ENCODE measurements at regions not wholly inside any gene's neighbourhood (a gene's known extent, or its start where the extent isn't known, plus 50 kb on each side); places are given as distances from the start of the nearest gene placed in this dataset.

DNA sequence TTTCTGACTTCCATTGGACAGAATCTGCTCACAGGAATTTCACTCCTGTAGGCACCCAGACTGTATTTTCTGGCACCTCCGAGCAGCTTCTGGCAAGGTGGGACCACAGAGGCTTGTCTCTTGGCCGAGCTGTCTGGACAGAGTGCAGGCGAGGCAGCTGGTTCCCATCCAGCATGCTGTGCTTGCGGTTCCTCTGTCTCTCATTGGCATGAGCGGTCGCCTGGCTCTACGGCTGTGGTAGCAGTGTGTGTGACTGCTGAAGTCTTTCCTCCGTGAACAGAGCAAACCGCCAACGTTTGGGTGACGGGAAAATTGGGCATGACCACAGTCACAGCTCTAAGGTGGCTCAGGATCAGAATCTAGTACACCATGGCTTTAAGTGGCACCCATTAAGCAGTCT lies 411.7 kb upstream of the NETO1 start:
- no peaks in the 10 kb centered on the region for H3K9me3 ChIP-seq (ENCODE audit: control insufficient read depth, insufficient read depth, low read length)
- H3K27ac ChIP-seq (ENCODE audit: low read length) = no peak overlapping the region
- no peaks in the 10 kb centered on the region for H3K36me3 ChIP-seq (ENCODE audit: control insufficient read depth, insufficient read depth, low read length)
- no CpG with 5 or more reads among the region's 11 CpGs for WGBS (ENCODE audit: insufficient coverage, insufficient read length)
- no peak overlapping the region for H3K4me3 ChIP-seq (ENCODE audit: low read length)
- no peak for DNase-seq (ENCODE audit: low read depth, low spot score)
- no peaks in the 10 kb centered on the region for H3K27me3 ChIP-seq (ENCODE audit: control insufficient read depth, insufficient read depth, low read length)
- no peaks in the 10 kb centered on the region for H3K4me1 ChIP-seq (ENCODE audit: control insufficient read depth, insufficient read depth, low read length)

DNA sequence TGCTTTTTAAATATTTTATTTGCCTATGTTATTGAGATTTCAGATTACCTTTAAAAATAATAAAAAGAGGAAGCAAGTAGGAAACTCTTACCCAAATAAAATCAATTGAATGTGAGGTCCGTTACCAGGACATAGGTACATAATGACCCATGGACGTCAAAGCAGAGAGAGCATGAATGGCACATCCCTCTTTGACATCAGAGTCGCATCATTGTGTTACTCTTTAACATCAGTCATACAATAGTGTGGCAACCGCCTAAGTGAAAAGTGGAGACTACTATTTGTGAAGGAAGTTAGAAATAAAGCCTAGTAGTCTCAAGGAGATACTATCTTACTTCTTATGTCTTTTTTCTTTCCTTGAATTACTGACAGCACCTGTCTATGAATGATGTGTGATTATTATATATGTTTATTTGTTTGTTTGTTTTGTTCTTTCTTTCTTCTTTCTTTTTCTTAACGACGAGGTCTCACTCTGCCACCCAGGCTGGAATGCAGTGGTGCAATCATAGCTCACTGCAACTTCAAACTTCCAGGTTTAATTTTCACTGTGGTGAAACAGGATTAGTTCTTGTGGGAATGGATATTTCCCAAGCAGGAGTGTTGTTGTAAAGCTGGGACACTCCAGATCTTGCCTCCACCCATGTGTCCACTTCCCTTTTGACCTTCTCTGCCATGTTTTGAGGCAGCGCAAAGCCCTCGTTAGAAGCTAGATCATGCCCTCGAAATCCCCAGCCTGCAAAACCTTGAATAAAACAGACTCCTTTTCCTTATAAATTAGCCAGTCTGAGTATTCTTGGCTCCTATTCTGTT lies 407.2 kb upstream of the NETO1 start:
- no peaks in the 10 kb centered on the region for H3K9me3 ChIP-seq (ENCODE audit: control insufficient read depth, insufficient read depth, low read length)
- no peak overlapping the region for H3K27ac ChIP-seq (ENCODE audit: low read length)
- no peaks in the 10 kb centered on the region for H3K36me3 ChIP-seq (ENCODE audit: control insufficient read depth, insufficient read depth, low read length)
- no peak for DNase-seq (ENCODE audit: low read depth, low spot score)
- no peaks in the 10 kb centered on the region for H3K4me1 ChIP-seq (ENCODE audit: control insufficient read depth, insufficient read depth, low read length)
- H3K27me3 ChIP-seq (ENCODE audit: control insufficient read depth, insufficient read depth, low read length) = no peaks in the 10 kb centered on the region
- H3K4me3 ChIP-seq (ENCODE audit: low read length) = no peak overlapping the region
- no CpG with 5 or more reads among the region's 9 CpGs for WGBS (ENCODE audit: insufficient coverage, insufficient read length)

- Histone ChIP-seq H3K4me1 (ENCODE audit: control insufficient read depth, insufficient read depth, low read length) (no peaks in the 10 kb centered on the region), H3K27ac (ENCODE audit: low read length) (no peak overlapping the region), H3K36me3 (ENCODE audit: control insufficient read depth, insufficient read depth, low read length) (no peaks in the 10 kb centered on the region), H3K27me3 (ENCODE audit: control insufficient read depth, insufficient read depth, low read length) (no peaks in the 10 kb centered on the region), H3K9me3 (ENCODE audit: control insufficient read depth, insufficient read depth, low read length) (no peaks in the 10 kb centered on the region), H3K4me3 (ENCODE audit: low read length) (no peak overlapping the region)
- DNase-seq (ENCODE audit: low read depth, low spot score) = no peak
- no CpG with 5 or more reads among the region's 10 CpGs for WGBS (ENCODE audit: insufficient coverage, insufficient read length)
Measured at GRCh38 chr18:73270920-73271634, 403.3 kb upstream of the NETO1 start.

DNA sequence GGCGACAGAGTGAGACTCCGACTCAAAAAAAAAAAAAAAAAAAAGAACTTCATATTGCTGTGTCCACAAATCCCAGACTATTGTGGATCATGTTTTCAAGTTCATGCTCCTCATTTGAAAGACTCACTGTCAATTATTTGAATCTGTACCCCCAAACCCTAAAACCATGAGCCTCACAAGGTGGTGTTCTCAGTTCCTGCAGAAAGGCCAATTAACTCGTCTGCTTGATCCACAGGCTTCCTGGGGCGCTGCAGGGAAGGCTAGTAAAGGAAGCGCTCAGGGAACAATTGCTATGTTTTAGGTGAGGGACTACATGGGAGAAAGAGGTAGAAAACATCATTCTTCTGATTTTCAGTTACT lies 396.8 kb upstream of the NETO1 start:
- no peak overlapping the region for H3K27ac ChIP-seq (ENCODE audit: low read length)
- no peaks in the 10 kb centered on the region for H3K36me3 ChIP-seq (ENCODE audit: control insufficient read depth, insufficient read depth, low read length)
- H3K4me1 ChIP-seq (ENCODE audit: control insufficient read depth, insufficient read depth, low read length) = no peaks in the 10 kb centered on the region
- no peak for DNase-seq (ENCODE audit: low read depth, low spot score)
- no peaks in the 10 kb centered on the region for H3K27me3 ChIP-seq (ENCODE audit: control insufficient read depth, insufficient read depth, low read length)
- WGBS (ENCODE audit: insufficient coverage, insufficient read length) = no CpG with 5 or more reads among the region's 5 CpGs
- H3K9me3 ChIP-seq (ENCODE audit: control insufficient read depth, insufficient read depth, low read length) = no peaks in the 10 kb centered on the region
- H3K4me3 ChIP-seq (ENCODE audit: low read length) = no peak overlapping the region

DNA sequence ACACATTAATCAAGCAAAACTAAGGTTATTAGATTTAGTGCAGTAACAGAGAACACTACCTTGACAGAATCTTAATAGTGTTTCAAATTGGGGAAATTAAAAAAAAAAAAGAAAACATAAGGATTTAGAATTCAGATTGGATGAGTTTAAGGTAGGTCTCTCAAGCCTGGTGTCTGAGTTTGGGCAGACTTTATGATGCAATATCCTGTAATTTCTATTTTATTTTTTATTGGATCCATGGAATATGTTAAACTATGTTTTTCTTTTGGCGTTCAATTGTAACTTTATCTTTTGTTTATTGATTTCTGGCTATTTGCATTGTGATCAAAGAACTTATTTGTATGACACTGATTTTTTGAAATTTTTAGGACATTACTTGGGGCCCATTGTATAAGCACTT lies 394.1 kb upstream of the NETO1 start:
- WGBS (ENCODE audit: insufficient coverage, insufficient read length) = no CpG with 5 or more reads among the region's 1 CpG
- no peaks in the 10 kb centered on the region for H3K27me3 ChIP-seq (ENCODE audit: control insufficient read depth, insufficient read depth, low read length)
- H3K4me3 ChIP-seq (ENCODE audit: low read length) = no peak overlapping the region
- DNase-seq (ENCODE audit: low read depth, low spot score) = no peak
- H3K9me3 ChIP-seq (ENCODE audit: control insufficient read depth, insufficient read depth, low read length) = no peaks in the 10 kb centered on the region
- H3K4me1 ChIP-seq (ENCODE audit: control insufficient read depth, insufficient read depth, low read length) = no peaks in the 10 kb centered on the region
- no peak overlapping the region for H3K27ac ChIP-seq (ENCODE audit: low read length)
- H3K36me3 ChIP-seq (ENCODE audit: control insufficient read depth, insufficient read depth, low read length) = no peaks in the 10 kb centered on the region

- Histone ChIP-seq H3K27me3 (ENCODE audit: control insufficient read depth, insufficient read depth, low read length) (no peaks in the 10 kb centered on the region), H3K4me3 (ENCODE audit: low read length) (no peak overlapping the region), H3K4me1 (ENCODE audit: control insufficient read depth, insufficient read depth, low read length) (no peaks in the 10 kb centered on the region), H3K9me3 (ENCODE audit: control insufficient read depth, insufficient read depth, low read length) (no peaks in the 10 kb centered on the region), H3K27ac (ENCODE audit: low read length) (no peak overlapping the region), H3K36me3 (ENCODE audit: control insufficient read depth, insufficient read depth, low read length) (no peaks in the 10 kb centered on the region)
- DNase-seq (ENCODE audit: low read depth, low spot score) = no peak
- no CpG with 5 or more reads among the region's 4 CpGs for WGBS (ENCODE audit: insufficient coverage, insufficient read length)
Measured at GRCh38 chr18:73261243-73261642, 393.5 kb upstream of the NETO1 start.

DNA sequence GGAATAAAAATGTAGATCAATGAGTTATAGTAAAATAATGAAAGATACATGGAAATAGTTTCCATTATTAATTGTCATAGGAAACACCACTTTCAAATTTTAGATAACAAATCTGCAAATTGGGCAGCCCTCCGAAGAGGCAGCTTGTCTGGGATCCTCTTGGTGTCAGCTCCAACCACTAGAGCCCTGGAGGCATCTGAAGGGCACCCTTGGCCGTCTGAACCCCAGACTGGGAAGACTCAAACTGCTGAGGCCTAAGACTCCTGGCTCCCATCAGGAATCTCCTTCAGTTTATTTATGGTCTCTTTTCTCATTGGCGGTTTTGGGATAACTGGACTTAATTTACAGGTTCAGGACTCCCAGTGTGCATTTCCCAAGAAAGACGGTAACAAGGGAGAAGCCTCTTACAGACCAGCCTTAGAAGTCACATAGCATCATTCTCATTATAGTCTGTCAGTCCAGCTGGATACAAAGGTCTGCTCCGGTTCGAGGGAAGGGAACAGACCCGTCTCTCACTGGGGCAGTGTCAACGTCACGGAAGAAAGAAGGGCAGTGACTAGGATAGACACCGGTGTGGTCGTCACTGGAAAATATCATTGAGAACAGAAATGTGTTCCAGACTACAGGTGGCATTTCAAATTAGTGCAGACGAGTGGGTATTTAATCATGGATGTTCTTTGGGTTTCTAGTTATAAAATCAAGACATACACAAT lies 390.7 kb upstream of the NETO1 start:
- no peak for DNase-seq (ENCODE audit: low read depth, low spot score)
- no peaks in the 10 kb centered on the region for H3K4me1 ChIP-seq (ENCODE audit: control insufficient read depth, insufficient read depth, low read length)
- H3K9me3 ChIP-seq (ENCODE audit: control insufficient read depth, insufficient read depth, low read length) = no peaks in the 10 kb centered on the region
- H3K27ac ChIP-seq (ENCODE audit: low read length) = no peak overlapping the region
- WGBS (ENCODE audit: insufficient coverage, insufficient read length) = no CpG with 5 or more reads among the region's 12 CpGs
- no peaks in the 10 kb centered on the region for H3K36me3 ChIP-seq (ENCODE audit: control insufficient read depth, insufficient read depth, low read length)
- no peak overlapping the region for H3K4me3 ChIP-seq (ENCODE audit: low read length)
- no peaks in the 10 kb centered on the region for H3K27me3 ChIP-seq (ENCODE audit: control insufficient read depth, insufficient read depth, low read length)

- no peak for DNase-seq (ENCODE audit: low read depth, low spot score)
- Histone ChIP-seq H3K36me3 (ENCODE audit: control insufficient read depth, insufficient read depth, low read length) (no peaks in the 10 kb centered on the region), H3K4me1 (ENCODE audit: control insufficient read depth, insufficient read depth, low read length) (no peaks in the 10 kb centered on the region), H3K4me3 (ENCODE audit: low read length) (no peak overlapping the region), H3K27me3 (ENCODE audit: control insufficient read depth, insufficient read depth, low read length) (no peaks in the 10 kb centered on the region), H3K9me3 (ENCODE audit: control insufficient read depth, insufficient read depth, low read length) (no peaks in the 10 kb centered on the region), H3K27ac (ENCODE audit: low read length) (no peak overlapping the region)
- WGBS (ENCODE audit: insufficient coverage, insufficient read length) = no CpG with 5 or more reads among the region's 5 CpGs
Measured at GRCh38 chr18:73254564-73254963, 386.8 kb upstream of the NETO1 start.

DNA sequence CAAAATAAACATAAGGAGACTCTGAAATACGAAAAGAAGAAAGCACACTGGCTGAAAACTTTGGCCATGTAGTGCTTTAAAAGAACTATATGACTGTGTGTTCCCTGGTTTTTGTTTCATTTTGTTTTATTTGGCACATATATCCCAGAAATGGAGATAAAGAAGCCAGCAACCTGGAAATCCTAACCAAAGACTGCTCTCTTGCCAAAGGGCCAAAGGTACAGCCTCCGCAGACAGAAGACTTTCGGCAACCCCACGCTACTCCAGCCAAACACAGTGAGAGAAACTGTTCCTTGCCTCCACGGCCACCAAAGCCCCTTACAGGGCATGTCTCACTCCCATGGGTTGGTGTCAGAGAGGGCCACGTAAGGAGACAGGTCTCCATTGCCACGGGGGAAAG lies 381.2 kb upstream of the NETO1 start:
- no peak for DNase-seq (ENCODE audit: low read depth, low spot score)
- no peaks in the 10 kb centered on the region for H3K27me3 ChIP-seq (ENCODE audit: control insufficient read depth, insufficient read depth, low read length)
- H3K4me1 ChIP-seq (ENCODE audit: control insufficient read depth, insufficient read depth, low read length) = no peaks in the 10 kb centered on the region
- H3K36me3 ChIP-seq (ENCODE audit: control insufficient read depth, insufficient read depth, low read length) = no peaks in the 10 kb centered on the region
- H3K27ac ChIP-seq (ENCODE audit: low read length) = no peak overlapping the region
- no peak overlapping the region for H3K4me3 ChIP-seq (ENCODE audit: low read length)
- no peaks in the 10 kb centered on the region for H3K9me3 ChIP-seq (ENCODE audit: control insufficient read depth, insufficient read depth, low read length)
- WGBS (ENCODE audit: insufficient coverage, insufficient read length) = no CpG with 5 or more reads among the region's 7 CpGs

GRCh38 chr18:73246763-73247162 lies 379.0 kb upstream of the NETO1 start:
- H3K27me3 ChIP-seq (ENCODE audit: control insufficient read depth, insufficient read depth, low read length) = no peaks in the 10 kb centered on the region
- H3K9me3 ChIP-seq (ENCODE audit: control insufficient read depth, insufficient read depth, low read length) = no peaks in the 10 kb centered on the region
- no peak overlapping the region for H3K27ac ChIP-seq (ENCODE audit: low read length)
- DNase-seq (ENCODE audit: low read depth, low spot score) = no peak
- H3K4me1 ChIP-seq (ENCODE audit: control insufficient read depth, insufficient read depth, low read length) = no peaks in the 10 kb centered on the region; the same call in 1 of the 2 replicates
- no peaks in the 10 kb centered on the region for H3K36me3 ChIP-seq (ENCODE audit: control insufficient read depth, insufficient read depth, low read length)
- WGBS (ENCODE audit: insufficient coverage, insufficient read length) = no CpG with 5 or more reads among the region's 5 CpGs
- no peak overlapping the region for H3K4me3 ChIP-seq (ENCODE audit: low read length)

Data from iPS DF 6.9 (cell line).